CD8-positive, alpha-beta memory T cell (primary cell): ENCODE measurements at regions not wholly inside any gene's neighbourhood (a gene's known extent, or its start where the extent isn't known, plus 50 kb on each side); places are given as distances from the start of the nearest gene placed in this dataset.

Source experiments
- CTCF ChIA-PET: fragments of 350-600 bp; sonication (Branson Sonifier 250); formaldehyde crosslinking; loops from one replicate; lab custom pipeline; 2021; ENCODE audit warnings: antibody characterized with exemption; lab: Charles Lee
- POLR2A ChIA-PET: fragments of 350-600 bp; sonication (Branson Sonifier 250); formaldehyde crosslinking; loops from one replicate; lab custom pipeline; 2021; ENCODE audit warnings: antibody characterized with exemption; lab: Charles Lee
- DNase-seq, 5 donors: peaks; one replicate each; pipeline versions ENCODE4 v3.0.0 to v3.0.0-alpha.2; 2020 to 2022; ENCODE audit warnings: mixed read lengths in 1 of 5
- H3K27ac ChIP-seq: one replicate; pipeline ENCODE4 v1.7.0; 2013; ENCODE audit warnings: low read depth, mild to moderate bottlenecking, low read length, moderate library complexity
- H3K27me3 ChIP-seq: 2 replicates; pipeline ENCODE4 v1.7.0; 2013; ENCODE audit warnings: low read length, mild to moderate bottlenecking; ENCODE audit not compliant: insufficient read depth, poor library complexity, severe bottlenecking
- H3K36me3 ChIP-seq: 2 replicates; pipeline ENCODE4 v1.7.0; 2013; ENCODE audit warnings: mild to moderate bottlenecking, low read length, moderate library complexity; ENCODE audit not compliant: insufficient read depth
- H3K4me1 ChIP-seq: 2 replicates; pipeline ENCODE4 v1.7.0; 2013; ENCODE audit warnings: mild to moderate bottlenecking, low read length, moderate library complexity; ENCODE audit not compliant: insufficient read depth
- H3K4me3 ChIP-seq: 2 replicates; pipeline ENCODE4 v1.7.0; 2013; ENCODE audit warnings: mild to moderate bottlenecking, low read length
- H3K9me3 ChIP-seq: 2 replicates; pipeline ENCODE4 v1.7.0; 2013; ENCODE audit warnings: mild to moderate bottlenecking, low read length
- H3K27ac Mint-ChIP-seq, 8 donors: one replicate each; pipeline ENCODE4 v1.8.0; 2020 to 2021; ENCODE audit warnings: mixed read lengths in 8 of 8, mild to moderate bottlenecking in 6 of 8, inconsistent platforms in 3 of 8, moderate library complexity in 3 of 8
- H3K27me3 Mint-ChIP-seq, 2 donors: one replicate each; pipeline ENCODE4 v1.8.0; 2020 to 2021; ENCODE audit warnings: mixed read lengths in 2 of 2, mild to moderate bottlenecking in 1 of 2, moderate library complexity in 1 of 2
- H3K36me3 Mint-ChIP-seq, 3 donors: one replicate each; pipeline ENCODE4 v1.8.0; 2020 to 2021; ENCODE audit warnings: mixed read lengths in 3 of 3, inconsistent platforms in 1 of 3, mild to moderate bottlenecking in 1 of 3
- H3K4me1 Mint-ChIP-seq, 3 donors: one replicate each; pipeline ENCODE4 v1.8.0; 2020 to 2021; ENCODE audit warnings: mixed read lengths in 3 of 3, inconsistent platforms in 1 of 3, mild to moderate bottlenecking in 1 of 3
- H3K4me3 Mint-ChIP-seq, 7 donors: one replicate each; pipeline ENCODE4 v1.8.0; 2020 to 2021; ENCODE audit warnings: mixed read lengths in 7 of 7, mild to moderate bottlenecking in 6 of 7, moderate library complexity in 4 of 7, inconsistent platforms in 2 of 7
- H3K9me3 Mint-ChIP-seq, 5 donors: one replicate each; pipeline ENCODE4 v1.8.0; 2020 to 2022; ENCODE audit warnings: mixed read lengths in 5 of 5, mild to moderate bottlenecking in 3 of 5, moderate library complexity in 2 of 5, inconsistent platforms in 1 of 5

GRCh38 chr3:163929069-163929652 is 1149.1 kb downstream of the SI start:
- Mint-ChIP-seq H3K27me3 (peaks cover 0 to 1% of the 10 kb centered on the region in 2 donors), H3K4me1 (no peaks in the 10 kb centered on the region), H3K4me3 (no peak overlapping the region), H3K9me3 (peaks cover 1 to 22% (median 5%) of the 10 kb centered on the region in 5 donors), H3K36me3 (no peaks in the 10 kb centered on the region), H3K27ac (no peak overlapping the region)
- H3K4me1 ChIP-seq, result no peaks in the 10 kb centered on the region
- CTCF ChIA-PET, result no interaction called here
- H3K36me3 ChIP-seq, result no peaks in the 10 kb centered on the region
- H3K27ac ChIP-seq, result no peak overlapping the region
- H3K4me3 ChIP-seq, result no peak overlapping the region
- H3K9me3 ChIP-seq, result no peaks in the 10 kb centered on the region
- H3K27me3 ChIP-seq, result no peaks in the 10 kb centered on the region
- no peak for DNase-seq
- POLR2A ChIA-PET, result no interaction called here

- Histone ChIP-seq H3K4me1 (no peaks in the 10 kb centered on the region), H3K4me3 (no peak overlapping the region), H3K27ac (no peak overlapping the region), H3K36me3 (no peaks in the 10 kb centered on the region), H3K27me3 (no peaks in the 10 kb centered on the region), H3K9me3 (no peaks in the 10 kb centered on the region)
- no peaks in the 10 kb centered on the region for H3K36me3 Mint-ChIP-seq
- CTCF ChIA-PET, result no interaction called here
- H3K4me1 Mint-ChIP-seq, result no peaks in the 10 kb centered on the region
- no peak overlapping the region for H3K27ac Mint-ChIP-seq
- H3K27me3 Mint-ChIP-seq, result peaks cover 0 to 1% of the 10 kb centered on the region in 2 donors
- POLR2A ChIA-PET, result no interaction called here
- H3K4me3 Mint-ChIP-seq, result no peak overlapping the region
- H3K9me3 Mint-ChIP-seq, result peaks cover 2 to 20% (median 5%) of the 10 kb centered on the region in 5 donors
- no peak for DNase-seq
Observed at GRCh38 chr3:163927521-163927920, 1150.8 kb downstream of the SI start.

GRCh38 chr3:163924600-163924999 is 1153.7 kb downstream of the SI start:
- no peaks in the 10 kb centered on the region for H3K4me1 Mint-ChIP-seq
- H3K27me3 Mint-ChIP-seq, result peaks cover 0 to 1% of the 10 kb centered on the region in 2 donors
- H3K27ac Mint-ChIP-seq, result no peak overlapping the region
- ChIA-PET CTCF (no interaction called here), POLR2A (no interaction called here)
- Histone ChIP-seq H3K27me3 (no peaks in the 10 kb centered on the region), H3K27ac (no peak overlapping the region), H3K36me3 (no peaks in the 10 kb centered on the region), H3K4me3 (no peak overlapping the region), H3K4me1 (no peaks in the 10 kb centered on the region), H3K9me3 (no peaks in the 10 kb centered on the region)
- DNase-seq, result no peak
- no peaks in the 10 kb centered on the region for H3K36me3 Mint-ChIP-seq
- no peak overlapping the region for H3K4me3 Mint-ChIP-seq
- H3K9me3 Mint-ChIP-seq, result peaks cover 3 to 23% (median 5%) of the 10 kb centered on the region in 5 donors

GRCh38 chr3:163919154-163919553 is 1159.1 kb downstream of the SI start:
- no peaks in the 10 kb centered on the region for H3K36me3 Mint-ChIP-seq
- POLR2A ChIA-PET, result no interaction called here

GRCh38 chr3:163916596-163917560 is 1161.4 kb downstream of the SI start:
- ChIA-PET CTCF (no interaction called here), POLR2A (no interaction called here)
- no peak overlapping the region for H3K27ac Mint-ChIP-seq
- no peaks in the 10 kb centered on the region for H3K27me3 Mint-ChIP-seq
- H3K4me1 ChIP-seq, result no peaks in the 10 kb centered on the region
- DNase-seq, result no peak
- no peaks in the 10 kb centered on the region for H3K4me1 Mint-ChIP-seq
- no peaks in the 10 kb centered on the region for H3K36me3 ChIP-seq
- no peak overlapping the region for H3K4me3 ChIP-seq
- H3K9me3 Mint-ChIP-seq, result peaks cover 0 to 7% (median 3%) of the 10 kb centered on the region in 5 donors
- no peak overlapping the region for H3K27ac ChIP-seq
- no peaks in the 10 kb centered on the region for H3K36me3 Mint-ChIP-seq
- no peaks in the 10 kb centered on the region for H3K27me3 ChIP-seq
- no peak overlapping the region for H3K4me3 Mint-ChIP-seq
- no peaks in the 10 kb centered on the region for H3K9me3 ChIP-seq

More at GRCh38 chr3:163919154-163919553, 1159.1 kb downstream of the SI start:
- H3K4me3 Mint-ChIP-seq, result no peak overlapping the region
- H3K4me3 ChIP-seq, result no peak overlapping the region
- H3K4me1 Mint-ChIP-seq, result no peaks in the 10 kb centered on the region
- no peak overlapping the region for H3K27ac ChIP-seq
- H3K27me3 Mint-ChIP-seq, result no peaks in the 10 kb centered on the region
- peaks cover 0 to 8% (median 2%) of the 10 kb centered on the region in 5 donors for H3K9me3 Mint-ChIP-seq
- no peaks in the 10 kb centered on the region for H3K36me3 ChIP-seq
- CTCF ChIA-PET, result no interaction called here
- no peaks in the 10 kb centered on the region for H3K4me1 ChIP-seq
- H3K9me3 ChIP-seq, result no peaks in the 10 kb centered on the region
- no peak overlapping the region for H3K27ac Mint-ChIP-seq
- no peak for DNase-seq
- no peaks in the 10 kb centered on the region for H3K27me3 ChIP-seq

- Mint-ChIP-seq H3K4me3 (no peak overlapping the region), H3K9me3 (peaks cover 0 to 5% (median 3%) of the 10 kb centered on the region in 5 donors), H3K4me1 (no peaks in the 10 kb centered on the region), H3K27ac (no peak overlapping the region), H3K36me3 (no peaks in the 10 kb centered on the region), H3K27me3 (no peaks in the 10 kb centered on the region)
- Histone ChIP-seq H3K27me3 (no peaks in the 10 kb centered on the region), H3K4me3 (no peak overlapping the region), H3K27ac (no peak overlapping the region), H3K9me3 (no peaks in the 10 kb centered on the region), H3K36me3 (no peaks in the 10 kb centered on the region), H3K4me1 (no peaks in the 10 kb centered on the region)
- POLR2A ChIA-PET, result no interaction called here
- DNase-seq, result no peak
- CTCF ChIA-PET, result no interaction called here
Observed at GRCh38 chr3:163915280-163915679, 1163.0 kb downstream of the SI start.

- Mint-ChIP-seq H3K4me1 (no peaks in the 10 kb centered on the region), H3K36me3 (no peaks in the 10 kb centered on the region), H3K27ac (no peak overlapping the region), H3K27me3 (no peaks in the 10 kb centered on the region), H3K4me3 (no peak overlapping the region), H3K9me3 (peaks cover 0 to 5% (median 3%) of the 10 kb centered on the region in 5 donors)
- no peak overlapping the region for H3K27ac ChIP-seq
- H3K9me3 ChIP-seq, result no peaks in the 10 kb centered on the region
- ChIA-PET CTCF (interaction anchor here (1.6 kb wide), 1 partner anchor 9 kb away, joined by 3 read pairs; no protein-coding TSS in a partner anchor), POLR2A (no interaction called here)
- H3K36me3 ChIP-seq, result no peaks in the 10 kb centered on the region
- no peak for DNase-seq
- no peaks in the 10 kb centered on the region for H3K27me3 ChIP-seq
- no peak overlapping the region for H3K4me3 ChIP-seq
- no peaks in the 10 kb centered on the region for H3K4me1 ChIP-seq
Observed at GRCh38 chr3:163914567-163914966, 1163.7 kb downstream of the SI start.

- ChIA-PET CTCF (no interaction called here), POLR2A (no interaction called here)
- H3K4me1 Mint-ChIP-seq, result no peaks in the 10 kb centered on the region
- Histone ChIP-seq H3K36me3 (no peaks in the 10 kb centered on the region), H3K27ac (no peak overlapping the region), H3K4me3 (no peak overlapping the region), H3K4me1 (no peaks in the 10 kb centered on the region), H3K9me3 (no peaks in the 10 kb centered on the region), H3K27me3 (no peaks in the 10 kb centered on the region)
- no peaks in the 10 kb centered on the region for H3K36me3 Mint-ChIP-seq
- H3K4me3 Mint-ChIP-seq, result no peak overlapping the region
- H3K27ac Mint-ChIP-seq, result no peak overlapping the region
- no peaks in the 10 kb centered on the region for H3K27me3 Mint-ChIP-seq
- peaks cover 0 to 12% (median 5%) of the 10 kb centered on the region in 5 donors for H3K9me3 Mint-ChIP-seq
- no peak for DNase-seq
Observed at GRCh38 chr3:163891771-163892170, 1186.5 kb downstream of the SI start.
